GM18517 (cell line): ENCODE measurements at regions not wholly inside any gene's neighbourhood (a gene's known extent, or its start where the extent isn't known, plus 50 kb on each side); places are given as distances from the start of the nearest gene placed in this dataset.
"Not testable (repeated sequence)": the region's sequence is repeated elsewhere in the genome, so short reads cannot be mapped to it uniquely, and the experiment has no call there.

Experiments used
- ATAC-seq: cut with Tn5 transposase; IDR thresholded peaks from one replicate; pipeline ENCODE4 v1.9.1; 2021; ENCODE audit warnings: mild to moderate bottlenecking, moderate library complexity; ENCODE audit not compliant: unreplicated experiment

DNA sequence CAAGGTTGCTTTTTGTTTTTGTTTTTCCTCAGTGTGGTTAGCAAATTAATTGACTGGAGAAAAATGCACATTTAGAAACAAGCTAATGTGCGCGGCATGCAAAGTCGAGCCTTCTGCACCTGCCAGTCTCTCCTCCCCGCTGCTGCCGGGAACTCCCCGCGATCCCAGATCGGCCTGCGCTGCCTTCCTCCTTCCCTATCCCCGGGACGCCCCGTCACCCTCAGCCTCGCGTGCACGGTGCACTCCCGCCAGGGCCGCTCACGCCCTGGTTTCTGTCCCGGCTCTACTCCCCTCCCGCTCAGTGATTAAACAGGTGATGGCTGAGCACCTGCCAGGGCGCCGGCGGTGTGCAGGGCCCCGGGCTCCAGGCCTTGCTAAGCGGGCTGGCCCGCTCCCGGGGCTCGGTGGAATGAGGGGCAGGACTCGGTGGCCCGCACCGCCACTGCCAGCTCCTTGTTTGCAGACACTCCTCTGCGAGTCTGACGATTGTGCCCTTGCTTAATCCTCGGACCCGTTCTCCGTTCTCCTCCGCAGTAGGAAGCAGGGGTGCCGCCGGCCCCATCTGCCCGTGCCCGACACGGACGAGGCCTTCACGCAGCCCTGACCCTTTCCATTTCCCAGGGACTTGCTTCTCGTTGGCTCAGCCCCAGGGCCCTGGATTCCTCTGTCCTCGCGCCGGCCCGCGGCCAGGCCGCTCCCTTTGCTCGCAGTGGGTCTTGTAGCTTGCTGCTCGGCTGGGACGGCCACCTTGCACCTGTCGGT is 143.4 kb downstream of the TRIML1 start:
- ATAC-seq: no peak

DNA sequence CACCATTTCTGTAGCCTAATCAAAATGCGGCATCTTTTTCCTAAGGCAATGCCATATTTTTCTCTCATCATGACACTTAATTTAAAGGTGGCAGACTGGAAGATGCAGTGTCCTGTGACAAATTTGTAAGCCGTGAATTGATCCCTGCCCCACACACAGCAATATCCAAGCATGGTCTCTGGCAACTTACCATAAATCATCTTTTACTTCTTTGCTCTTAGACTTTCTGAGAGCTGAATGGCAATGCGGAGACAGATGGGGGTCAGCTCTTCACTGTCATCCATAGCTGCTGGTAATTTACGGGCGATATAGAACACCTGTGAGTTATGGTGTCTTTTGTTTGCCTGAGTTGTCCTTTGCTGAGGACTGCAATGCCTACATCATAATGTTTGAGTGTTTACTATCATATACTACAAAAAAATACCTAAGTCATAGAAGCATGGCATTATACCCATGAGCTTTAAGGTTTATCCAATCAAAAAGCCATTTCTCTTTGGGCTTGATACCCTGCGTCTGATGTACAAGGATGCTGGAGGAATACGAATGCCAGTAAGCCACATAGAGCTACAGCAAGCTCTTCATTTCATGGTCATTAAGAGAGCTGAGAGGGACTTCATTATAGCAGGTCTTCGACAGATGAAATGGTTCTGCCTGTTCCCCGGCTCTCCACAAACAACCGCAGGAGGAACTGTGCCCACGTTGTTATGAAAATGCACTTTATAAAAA is 148.1 kb downstream of the TRIML1 start:
- ATAC-seq: no peak

DNA sequence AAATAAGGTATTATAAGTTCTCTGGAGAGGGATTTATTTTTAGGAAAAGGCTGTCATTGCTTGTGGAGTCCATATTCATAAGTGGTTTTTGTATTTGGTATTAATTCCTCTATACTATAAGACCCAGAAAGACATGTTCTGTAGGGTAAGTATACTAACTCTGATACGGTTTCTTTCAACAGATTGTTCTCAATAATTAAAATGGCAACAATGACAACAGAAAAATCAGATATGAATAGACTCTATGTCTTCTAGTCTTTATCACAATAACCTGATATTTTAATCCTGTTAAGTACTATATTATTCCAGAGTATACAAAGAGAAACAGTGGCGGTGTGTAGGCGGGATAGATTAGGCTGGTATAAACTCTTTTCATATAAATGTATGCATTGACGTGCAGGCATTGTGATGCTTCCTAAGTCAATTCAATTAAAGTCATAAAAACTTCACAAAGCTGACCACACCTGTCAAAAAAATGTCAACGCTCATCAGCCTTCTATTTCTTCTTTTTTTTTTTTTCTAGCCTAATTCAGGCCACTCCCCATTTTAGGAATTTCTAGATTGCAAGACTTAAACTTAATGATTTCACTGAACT is 150.4 kb downstream of the TRIML1 start:
- no peak for ATAC-seq

DNA sequence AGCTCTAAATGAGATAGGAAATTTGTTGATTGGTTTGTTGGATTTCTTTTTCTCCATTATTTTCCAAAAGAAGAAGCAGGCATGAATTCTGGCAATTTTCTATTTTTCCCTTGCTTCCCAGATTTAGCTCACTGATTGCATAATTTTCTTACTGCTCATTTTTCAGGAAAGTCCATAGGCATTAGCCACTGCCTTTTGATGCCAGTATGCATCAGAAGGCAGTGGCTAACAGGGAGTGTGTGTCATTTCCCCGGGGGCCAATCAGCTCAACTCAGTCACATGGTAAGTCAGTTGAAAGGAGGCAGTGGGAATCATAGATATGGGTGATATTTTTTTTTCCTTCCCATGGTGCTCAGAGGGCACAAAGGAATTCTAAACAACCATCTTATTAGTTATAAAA is 156.7 kb downstream of the TRIML1 start:
- no peak for ATAC-seq

DNA sequence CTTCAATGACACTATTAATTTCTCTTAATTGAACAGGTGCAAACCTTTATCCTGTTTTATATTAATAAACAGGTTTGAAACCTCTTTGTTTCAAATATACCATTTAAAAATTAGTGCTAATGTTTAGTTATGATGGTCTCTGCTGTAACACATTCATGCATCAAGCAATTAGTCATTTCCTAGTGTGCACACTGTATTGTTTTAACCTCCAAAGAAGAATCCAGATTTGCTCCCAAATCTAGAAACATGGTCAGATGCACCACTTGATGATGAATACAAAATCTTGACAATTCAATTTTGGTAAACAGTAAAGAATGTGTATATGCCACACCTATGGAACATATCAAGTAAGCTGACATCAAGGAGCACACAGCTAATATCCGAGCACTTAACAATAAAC is 157.1 kb downstream of the TRIML1 start:
- ATAC-seq: no peak

DNA sequence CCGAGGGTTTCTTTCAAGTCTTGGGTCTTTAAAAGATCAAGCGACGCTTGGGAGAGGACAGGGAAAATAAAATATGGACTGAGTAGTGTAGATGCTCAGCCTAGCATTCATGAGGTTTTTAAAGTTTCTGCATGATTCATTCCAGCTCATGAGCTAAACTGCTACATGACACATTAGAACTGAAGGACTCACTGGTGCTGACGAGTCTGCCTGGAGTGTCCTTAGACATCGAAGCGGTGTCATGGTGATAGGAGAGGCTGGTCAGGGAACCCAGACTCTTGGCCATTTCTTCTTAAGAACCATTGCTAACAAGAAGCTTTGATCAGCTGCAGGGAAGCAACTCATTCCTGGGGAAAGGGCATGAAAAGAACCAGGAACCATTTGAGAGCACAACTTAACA is 158.6 kb downstream of the TRIML1 start:
- no peak for ATAC-seq

DNA sequence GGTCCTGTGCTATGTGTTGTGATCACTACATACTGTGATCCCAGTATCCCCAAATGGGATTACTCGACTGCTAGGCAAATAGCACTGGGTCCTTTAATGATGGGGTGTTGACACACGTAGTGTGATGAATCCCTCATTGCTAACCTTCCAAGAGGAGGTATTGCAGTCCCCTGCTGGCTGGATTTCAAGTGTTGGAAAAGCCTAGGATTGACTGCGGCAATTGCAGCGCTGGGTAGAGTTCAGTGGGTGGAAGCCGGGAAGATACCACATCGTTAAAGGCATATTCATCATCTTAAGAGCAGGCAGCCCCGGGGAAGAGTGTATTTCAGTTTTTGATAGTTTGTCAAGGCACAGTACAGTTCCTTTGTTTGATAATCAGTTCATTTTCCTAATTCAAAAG is 159.9 kb downstream of the TRIML1 start:
- no peak for ATAC-seq

DNA sequence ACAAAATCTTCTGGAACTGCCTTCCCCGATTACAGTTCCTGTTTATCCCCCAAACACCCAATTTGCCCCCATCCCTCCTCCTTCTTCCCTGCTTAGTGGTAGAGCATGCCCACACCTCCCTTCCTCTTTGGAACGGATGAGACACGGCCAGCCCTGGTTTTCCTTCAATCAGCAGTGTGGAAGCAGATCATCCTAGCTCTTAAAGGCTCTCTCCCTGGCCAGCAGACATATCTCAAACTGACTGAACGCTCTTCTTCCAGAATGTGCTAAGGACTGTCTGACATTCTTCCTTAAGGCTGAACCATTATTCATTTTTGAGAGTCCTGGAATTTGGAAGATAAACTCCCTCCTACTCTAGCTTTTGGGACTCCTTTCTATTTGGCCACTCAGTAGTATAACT is 161.1 kb downstream of the TRIML1 start:
- no peak for ATAC-seq

DNA sequence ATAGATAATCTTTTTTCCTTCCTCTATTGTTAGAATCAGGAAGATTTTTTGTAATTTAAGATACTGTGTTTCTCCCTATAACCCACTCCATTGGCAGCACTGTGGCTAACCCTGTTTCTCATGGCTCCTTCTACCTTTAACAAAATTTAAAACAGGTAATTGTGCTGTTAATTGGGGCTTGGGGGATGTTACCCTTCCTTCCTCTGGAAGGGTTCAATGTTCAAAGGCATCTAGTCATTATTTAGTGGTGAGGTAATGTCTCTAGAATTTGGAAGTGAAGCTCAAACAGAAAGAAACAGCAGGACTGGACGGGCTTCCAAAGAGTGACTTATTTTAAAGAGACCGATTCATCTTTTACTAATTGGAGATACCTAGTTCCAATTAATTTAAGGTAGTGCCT is 166.4 kb downstream of the TRIML1 start:
- ATAC-seq: no peak

DNA sequence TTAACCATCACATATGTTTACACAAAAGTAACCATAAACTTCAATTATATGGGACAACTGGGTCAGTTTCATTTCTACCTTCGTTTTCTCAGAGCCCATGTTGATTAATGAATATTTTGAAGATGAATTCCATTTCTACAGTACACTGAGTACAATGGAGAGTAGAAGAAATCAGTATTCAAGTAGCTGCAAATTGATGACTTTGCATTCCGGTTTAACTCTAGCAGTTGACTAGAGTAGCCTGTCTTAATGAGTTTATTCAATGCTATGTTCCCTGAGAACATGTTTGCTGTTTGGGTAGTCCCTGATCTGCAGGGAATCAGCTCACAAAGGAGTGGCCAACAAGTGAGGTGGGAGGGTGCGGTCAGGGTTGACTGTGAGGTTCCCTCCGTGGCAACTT is 168.3 kb downstream of the TRIML1 start:
- no peak for ATAC-seq

DNA sequence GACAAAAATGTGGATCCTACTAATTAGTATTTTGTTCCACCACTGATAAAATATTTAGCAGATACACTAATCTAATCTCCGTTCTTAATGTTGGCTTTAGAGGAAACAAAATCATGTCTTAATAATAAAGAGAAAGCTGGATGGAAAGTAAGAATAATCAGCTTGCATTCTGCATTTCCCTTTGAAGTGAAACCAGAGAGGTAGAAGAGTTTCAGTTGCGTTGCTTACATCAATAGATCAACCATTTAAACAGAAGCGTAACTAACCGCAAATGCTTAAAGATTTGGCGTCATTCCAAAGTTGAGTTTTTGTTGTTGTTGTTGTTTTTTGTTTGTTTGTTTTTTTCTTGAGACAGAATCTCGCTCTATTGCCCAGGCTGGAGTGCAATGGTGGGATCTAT is 168.9 kb downstream of the TRIML1 start:
- no peak for ATAC-seq

DNA sequence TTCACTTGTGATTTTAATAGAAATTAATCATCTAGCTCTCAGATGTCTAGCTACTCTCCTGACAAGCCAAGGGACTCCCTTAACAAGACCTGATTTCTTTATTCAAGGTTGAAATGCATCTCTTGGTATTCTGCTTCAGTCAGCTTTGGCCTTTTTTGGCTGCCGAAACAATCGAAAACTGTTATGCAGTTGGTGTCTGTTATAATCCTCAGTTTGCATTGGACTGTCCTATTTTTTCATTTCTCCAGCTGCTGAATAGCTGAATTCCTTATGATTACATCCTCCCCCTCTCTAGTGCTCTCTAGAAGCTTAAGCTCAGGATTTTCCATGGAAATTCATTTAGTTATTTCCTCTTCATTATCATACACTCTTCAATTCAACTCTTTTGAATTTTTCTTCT is 177.2 kb downstream of the TRIML1 start:
- no peak for ATAC-seq

DNA sequence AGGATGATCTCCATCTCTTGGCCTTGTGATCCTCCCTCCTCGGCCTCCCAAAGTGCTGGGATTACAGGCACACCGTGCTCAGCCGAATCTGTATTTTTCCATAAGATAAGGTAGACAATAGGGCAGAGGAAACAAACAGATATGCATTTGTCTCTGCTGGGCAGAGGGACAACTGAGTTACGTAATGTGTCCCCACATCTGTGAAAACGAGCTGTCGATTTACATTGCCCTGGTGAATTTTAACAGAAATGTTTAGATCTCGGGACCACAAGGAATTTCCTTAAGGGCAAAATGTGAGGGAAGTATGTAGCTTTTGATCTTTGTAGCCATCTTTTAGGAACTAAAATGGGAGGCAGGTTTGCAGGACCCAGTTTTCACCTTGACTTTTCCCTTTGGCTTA is 189.7 kb downstream of the TRIML1 start:
- ATAC-seq: no peak

DNA sequence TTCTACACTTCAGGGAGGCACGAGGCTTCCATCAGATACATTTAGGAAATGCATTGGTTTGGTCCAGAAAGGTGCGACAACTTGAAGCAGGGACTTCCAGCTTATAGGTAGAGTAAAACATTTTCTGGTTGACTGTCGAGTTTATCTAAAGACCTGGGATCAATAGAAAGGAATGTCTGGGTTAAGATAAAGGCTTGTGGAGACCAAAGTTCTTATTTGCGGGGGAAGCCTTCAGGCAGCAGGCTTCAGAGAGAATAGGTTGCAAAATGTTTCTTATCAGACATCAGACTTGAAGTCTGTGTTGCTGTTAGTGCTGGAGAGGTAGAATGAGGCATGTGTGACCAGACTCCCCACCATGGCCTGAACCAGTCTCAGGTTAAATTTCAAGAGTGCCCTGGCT is 190.3 kb downstream of the TRIML1 start:
- no peak for ATAC-seq

DNA sequence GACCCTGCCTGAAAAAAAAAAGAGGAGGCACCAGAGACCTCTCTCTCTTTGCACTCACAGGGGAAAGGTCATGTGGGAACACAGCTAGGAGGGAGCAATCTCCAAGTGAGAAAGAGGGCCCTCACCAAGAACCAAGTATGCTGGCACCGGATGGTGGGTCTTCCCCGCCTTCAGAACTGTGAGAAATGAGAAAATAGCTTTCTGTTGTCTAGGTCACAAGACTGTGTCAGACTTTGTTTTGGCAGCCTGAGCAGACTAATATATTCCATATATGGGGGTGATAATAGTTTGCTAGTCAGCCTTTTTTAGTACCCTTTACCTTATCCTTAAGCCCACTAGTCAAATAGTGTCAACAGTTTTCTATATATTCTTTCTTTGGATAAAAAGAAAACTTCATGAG is 193.0 kb downstream of the TRIML1 start:
- no peak for ATAC-seq

DNA sequence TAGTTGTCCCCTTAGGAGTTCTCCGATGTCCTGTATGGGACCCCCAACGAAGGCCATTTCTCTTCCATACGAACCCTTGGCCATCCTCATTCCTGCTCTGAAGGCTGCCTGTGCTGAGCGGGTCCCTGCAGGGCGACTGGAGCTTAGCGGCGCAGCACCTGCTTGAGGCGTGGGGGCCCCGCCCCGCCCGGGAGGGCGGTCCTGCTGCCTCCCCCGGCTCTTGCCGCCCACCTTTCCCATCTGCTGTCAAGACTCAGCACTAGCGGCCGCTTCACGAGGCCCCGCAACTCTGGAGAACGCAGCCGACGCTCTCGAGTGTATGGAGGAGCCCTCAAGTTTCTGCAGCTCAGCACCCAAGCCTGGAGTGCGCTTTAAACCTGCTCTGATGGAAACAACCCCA is 197.7 kb downstream of the TRIML1 start:
- ATAC-seq: no peak

DNA sequence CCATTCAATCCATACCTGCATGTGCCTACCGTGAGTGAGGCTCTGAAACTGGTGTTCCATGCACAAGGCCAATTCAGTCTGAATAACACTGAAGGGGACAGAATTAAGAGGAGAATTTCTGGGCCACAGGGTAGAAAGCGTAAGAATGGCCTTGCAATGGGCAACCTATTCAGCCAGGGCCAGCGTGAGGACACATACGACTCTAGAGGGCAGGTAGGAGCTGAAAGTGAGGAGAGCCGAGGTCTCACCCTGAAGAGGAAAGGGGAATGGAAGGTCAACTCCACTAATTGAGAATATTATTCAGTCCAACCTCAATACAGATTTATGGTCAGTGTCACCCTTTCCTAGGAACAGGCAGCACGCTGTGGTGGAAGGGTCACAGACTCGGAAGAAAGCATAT is 202.2 kb downstream of the TRIML1 start:
- no peak for ATAC-seq

DNA sequence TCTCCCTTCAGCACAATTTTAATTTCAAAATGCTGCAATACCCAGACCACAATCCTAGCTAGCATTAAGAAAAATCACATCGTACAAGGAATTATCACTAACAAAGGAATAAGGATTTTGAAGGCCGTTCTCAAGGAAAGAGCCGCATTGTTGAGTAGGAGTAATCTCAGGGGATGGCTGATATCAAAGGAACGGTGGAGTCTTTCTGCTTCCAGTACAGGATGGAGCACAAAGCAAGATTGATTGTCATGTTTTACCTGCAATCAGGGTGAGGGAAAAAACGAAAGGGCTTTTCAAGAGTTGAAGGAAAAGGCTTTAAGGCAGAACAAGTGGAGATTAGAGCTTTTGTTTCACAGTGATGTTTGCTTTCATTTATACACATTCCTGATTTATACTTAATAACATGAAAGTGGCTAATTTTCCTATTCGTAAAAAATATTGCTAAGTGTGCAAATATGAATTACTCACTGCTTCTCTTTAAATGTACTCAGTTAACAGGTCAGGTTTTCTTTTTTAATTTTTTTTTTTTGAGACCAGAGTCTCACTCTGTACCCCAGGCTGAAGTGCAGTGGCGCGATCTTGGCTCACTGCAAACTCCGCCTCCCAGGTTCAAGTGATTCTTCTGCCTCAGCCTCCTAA is 207.0 kb downstream of the TRIML1 start:
- no peak for ATAC-seq

DNA sequence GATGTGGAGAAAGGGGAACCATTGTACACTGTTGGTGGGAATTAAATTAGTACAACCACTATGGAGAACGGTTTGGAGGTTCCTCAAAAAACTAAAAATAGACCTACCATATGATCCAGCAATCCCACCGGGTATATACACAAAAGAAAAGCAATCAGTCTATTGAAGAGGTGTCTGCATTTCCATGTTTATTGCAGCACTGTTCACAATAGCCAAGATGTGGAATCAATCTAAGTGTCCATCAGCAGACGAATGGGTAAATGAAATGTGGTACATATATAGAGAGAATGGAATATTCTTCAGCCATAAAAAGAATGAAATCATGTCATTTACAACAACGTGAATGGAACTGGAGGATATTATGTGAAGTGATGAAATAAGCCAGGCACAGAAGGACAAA is 208.1 kb downstream of the TRIML1 start:
- no peak for ATAC-seq

DNA sequence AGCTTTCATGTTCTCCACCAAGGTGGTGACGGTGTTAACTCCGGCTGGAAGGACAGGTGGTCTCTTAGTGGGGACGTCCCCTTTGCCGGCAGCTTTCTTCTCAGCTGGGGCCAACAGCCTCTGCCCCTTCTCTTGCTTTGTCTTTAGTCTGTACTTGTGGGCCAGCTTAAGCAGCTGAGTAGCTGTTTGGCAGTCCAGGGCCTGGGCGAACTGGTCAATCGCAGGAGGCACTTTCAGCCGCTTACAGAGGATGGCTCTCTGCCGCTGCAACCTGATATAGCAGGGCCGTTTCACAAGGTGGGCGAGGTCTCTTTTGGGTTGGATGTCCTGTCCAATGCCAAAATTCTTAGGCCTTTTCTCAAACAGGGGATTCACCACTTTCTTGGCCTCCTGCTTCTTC is 210.3 kb downstream of the TRIML1 start:
- ATAC-seq: not testable (repeated sequence)

DNA sequence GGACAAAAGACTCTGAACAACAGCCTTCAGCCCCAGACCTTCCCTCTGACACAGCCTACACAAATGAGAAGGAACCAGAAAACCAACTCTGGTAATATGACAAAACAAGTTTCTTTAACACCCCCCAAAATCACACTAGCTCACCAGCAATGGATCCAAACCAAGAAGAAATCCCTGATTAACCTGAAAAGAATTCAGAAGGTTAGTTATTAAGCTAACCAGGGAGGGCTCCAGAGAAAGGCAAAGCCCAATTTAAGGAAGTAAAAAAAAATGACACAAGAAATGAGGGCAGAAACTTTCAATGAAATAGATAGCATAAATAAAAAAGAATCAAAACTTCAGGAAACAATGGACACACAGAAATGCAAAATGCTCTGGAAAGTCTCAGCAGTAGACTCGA is 224.0 kb downstream of the TRIML1 start:
- no peak for ATAC-seq

DNA sequence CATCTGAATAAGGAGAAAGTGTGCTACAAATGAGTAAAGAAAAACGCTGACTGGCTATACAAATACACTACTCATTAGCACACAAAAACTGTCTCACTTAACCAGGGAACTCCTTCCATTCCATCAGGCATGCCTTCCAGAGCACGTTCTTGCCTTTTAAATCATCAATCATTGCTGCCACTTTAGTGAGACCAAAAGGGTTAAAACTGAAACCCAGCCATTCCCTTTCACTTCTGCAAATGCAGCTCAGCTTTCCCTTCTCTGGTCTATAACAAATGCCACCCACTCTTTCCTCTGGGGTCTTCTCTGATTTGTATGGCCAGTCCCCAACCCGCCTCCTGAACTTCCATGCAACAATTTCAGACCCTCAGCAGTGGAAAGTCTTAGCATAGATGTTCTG is 231.5 kb downstream of the TRIML1 start:
- ATAC-seq: no peak
